ENCODE measurements at regions not wholly inside any gene's neighbourhood (a gene's known extent, or its start where the extent isn't known, plus 50 kb on each side); places are given as distances from the start of the nearest gene placed in this dataset.
"Not testable (repeated sequence)": the region's sequence is repeated elsewhere in the genome, so short reads cannot be mapped to it uniquely, and the experiment has no call there.

DNA sequence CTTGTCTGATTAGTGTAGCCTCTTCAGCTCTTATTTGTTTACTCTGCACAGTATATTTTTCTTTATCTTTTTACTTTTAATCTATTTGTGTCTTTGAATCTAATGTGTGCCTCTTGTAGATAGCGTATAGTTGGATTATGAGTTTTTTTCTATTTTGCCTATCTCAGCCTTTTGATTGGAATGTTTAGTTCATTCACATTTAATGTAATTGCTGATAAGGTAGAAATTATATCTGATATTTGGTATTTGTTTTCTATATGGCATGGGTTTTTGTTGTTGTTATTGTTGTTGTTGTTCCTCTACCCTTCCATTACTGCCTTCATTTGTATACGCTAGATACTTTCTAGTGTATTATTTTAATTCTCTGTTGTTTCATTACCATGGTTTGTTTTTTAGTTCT, 131.7 kb upstream of the GRIK3 start:
- DNase-seq: no peak

DNA sequence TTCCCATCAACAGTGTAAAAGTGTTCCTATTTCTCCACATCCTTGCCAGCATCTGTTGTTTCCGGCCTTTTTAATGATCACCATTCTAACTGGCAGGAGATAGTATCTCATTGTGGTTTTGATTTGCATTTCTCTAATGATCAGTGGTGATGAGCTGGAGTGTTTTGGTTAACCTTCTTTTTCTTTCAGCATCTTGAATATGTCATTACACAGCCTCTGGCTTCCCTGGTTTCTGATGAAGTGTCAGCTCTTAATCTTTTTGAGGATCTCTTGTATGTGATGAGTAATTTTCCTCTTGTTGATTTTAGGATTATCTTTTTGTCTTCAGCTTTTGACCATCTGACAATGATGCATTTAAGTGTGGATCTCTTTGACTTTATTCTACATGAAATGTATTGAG, 133.2 kb upstream of the GRIK3 start:
- DNase-seq: no peak

DNA sequence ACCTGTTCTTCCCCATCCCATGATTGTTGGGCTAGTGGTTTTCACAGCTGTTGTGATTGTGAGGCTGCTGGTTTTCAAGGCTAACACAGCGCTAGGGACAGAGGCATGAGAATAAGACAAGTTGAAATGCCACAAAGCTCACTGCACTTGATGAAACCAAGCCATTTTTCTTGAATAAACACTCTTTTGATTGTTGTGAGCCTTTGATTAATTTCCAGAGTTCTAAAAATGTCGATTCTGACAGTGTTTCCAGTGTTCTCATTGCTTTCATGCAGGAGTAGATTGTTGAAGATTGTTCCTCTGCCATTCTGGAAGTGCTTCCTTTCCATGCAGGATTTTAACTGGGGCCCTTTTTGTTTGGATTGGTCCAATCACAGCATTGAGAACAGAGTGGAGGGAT, 134.9 kb upstream of the GRIK3 start:
- DNase-seq: no peak

DNA sequence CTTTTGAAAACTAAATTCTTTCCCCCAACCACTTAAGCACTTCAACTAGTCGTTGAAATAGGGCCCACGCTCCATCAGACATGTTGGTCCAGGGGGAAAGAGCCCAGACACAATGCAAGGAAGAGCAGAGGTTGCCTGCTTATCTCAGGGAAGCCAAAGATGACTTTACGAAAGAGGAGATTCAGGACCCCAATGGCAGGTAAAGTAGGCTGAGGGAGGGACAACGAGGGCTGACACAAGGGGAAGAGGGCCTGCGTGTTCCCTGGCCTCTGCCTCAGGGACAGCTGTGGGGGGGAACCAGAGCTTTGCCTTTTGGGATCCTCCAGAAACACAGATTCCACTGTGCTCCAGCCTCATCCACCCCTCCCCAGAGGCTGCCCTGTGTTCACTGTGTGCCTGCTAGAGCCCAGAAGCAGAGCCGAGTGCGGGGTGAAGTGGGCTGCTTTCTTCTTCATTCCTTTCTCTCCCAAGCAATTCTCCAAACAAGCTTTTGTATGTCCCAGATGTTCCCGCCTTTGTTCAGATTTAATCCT, 135.5 kb upstream of the GRIK3 start:
- no peak for DNase-seq

DNA sequence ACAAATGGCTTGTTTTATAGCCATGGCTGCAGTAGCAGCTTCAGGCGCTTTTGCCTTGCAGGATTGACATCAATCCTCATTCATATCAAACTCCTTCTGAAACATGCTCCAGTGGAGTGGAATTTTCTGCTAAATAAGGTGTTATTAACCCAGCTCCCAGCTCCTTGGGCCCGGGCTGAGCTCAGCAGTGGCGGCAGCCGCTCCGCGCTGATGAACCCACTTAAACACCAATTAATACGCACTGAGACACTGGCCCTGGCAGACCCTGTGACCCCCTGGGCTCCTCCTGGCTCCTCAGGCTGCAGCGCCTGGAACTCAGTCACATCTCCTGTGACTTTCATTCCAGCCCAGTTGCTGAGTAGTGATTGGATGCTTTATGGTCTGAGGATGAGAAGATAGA, 137.4 kb upstream of the GRIK3 start:
- DNase-seq: no peak

DNA sequence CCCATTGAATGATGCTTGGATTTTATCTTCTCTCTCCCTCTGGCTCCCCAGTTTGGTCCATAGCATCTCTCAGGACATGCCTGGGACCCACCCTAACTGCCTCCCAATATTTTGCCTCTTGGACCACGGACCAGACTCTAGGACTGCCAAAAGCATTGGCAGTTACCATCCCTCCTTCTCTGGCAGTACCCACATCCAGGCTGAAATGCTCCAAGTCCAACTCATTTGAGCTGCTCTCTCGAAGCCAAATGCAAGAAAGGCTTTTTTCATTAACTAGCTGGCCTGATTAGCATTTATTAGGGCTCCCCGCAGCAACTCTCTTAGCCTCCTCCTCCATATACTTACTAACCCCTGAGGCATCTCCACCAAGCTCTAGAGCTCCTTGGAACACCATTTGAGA, 140.0 kb upstream of the GRIK3 start:
- no peak for DNase-seq

DNA sequence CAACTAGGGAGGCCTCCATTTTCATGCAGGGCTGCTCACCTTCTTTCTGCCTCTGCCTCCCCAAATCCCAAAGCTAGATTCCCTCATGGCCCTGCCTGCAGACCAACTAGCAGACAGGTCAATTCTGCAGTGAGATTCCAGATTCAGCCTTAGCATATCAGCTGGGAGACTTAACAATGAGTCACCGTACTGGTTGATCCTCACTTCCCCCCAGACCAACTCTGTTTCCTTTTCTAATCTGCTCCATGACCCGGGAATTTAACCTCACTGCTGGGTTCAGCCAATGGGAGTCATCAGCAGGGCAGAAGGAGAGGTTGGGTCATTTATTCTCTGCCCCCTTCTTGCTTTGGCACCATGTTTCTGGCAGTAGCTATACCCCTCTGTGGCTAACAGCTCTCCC, 140.6 kb upstream of the GRIK3 start:
- DNase-seq: no peak

DNA sequence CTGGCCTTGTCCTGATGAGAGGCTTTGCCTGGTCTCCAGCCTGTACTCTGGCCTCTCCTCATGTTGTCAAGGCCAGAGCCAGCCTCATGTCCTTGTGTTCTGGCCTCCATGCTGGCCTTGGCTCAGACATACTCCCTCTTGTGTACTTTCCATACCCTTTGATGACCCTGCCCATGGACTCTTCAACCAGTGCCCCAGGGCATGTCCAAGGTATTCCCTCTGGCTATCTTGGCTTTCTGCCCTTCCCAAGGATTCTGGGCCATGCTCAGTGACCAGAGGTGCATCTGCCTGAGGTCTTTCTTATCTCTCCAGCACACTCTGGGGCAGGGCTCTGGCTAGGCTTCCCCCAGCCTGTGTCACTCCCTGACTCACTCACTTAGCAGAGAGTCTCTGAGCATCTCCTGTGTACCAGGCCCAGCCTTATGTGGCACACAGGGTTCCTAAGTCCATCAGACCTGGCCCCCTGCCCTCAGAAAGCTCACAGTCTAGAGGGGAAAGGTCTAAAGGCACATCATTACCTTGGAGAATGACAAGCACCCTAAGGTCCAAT, 141.4 kb upstream of the GRIK3 start:
- DNase-seq: no peak

DNA sequence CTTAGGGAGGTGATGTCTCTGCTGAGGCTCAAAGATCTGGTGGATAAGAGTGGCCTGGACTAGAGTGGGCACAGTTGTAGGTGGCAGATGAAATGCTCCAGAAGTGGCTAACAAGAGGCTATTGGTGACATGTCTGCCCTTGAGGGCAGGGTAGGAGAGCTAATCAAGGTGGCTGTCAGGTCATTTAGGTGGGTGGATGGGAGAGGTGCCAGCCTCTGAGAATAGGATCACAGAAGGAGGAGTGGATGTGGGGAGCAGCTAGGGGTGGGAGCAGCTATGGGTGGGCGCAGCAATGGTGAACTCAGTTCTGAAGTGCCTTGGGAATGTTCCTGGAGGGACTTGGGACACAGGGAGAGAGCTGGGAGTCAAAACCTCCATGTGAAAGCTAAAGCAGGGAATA, 142.0 kb upstream of the GRIK3 start:
- DNase-seq: no peak

DNA sequence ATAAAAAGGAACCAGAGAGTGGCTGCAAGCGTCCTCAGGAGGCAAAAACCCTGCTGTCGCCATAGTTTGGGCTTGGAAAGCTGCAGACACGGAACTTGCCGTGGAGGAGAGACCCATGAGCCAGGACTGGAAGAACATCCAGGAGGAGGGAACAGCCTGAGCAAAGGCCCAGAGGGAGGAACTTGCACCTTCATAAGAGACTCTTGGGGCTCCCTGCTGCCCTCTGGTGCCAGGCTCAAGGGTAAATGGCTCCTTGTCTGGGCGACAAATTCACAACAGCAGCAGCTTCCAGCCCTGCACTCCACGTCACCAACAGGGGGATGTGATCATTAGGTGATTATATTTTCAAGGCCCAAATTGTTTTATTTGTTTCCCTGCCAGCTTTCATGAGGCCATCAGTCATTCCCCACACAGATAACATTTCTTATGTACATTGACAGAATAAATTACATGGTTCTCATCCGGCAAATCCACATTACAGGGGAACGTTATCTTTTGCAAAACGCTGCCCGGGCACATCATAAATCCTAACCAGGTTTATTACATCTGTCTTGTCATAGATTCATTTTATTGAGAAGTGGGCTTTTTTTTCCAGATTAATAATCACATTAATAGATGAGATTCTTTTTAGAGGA, 143.0 kb upstream of the GRIK3 start:
- peak; percentile 7 for DNase-seq

DNA sequence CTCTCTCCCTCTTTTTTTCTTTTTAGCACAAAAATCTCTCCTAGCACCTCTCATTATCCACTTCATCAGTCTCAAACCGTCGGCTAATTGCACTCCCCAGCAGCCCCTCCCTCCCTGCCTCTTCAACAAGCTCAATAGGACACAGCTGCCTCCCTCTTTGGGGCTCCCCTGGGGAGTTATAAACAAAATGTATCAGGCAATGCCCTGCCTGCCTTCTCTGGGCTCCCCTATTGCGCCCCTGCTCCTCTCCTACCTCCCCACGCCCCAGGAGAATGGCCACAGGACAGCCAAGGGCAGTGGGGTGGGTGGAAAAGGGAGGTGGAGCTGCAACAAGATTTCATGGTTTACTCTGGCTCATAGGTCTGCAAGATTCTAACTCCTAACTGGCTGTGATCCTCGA, 147.1 kb upstream of the GRIK3 start:
- DNase-seq: no peak

DNA sequence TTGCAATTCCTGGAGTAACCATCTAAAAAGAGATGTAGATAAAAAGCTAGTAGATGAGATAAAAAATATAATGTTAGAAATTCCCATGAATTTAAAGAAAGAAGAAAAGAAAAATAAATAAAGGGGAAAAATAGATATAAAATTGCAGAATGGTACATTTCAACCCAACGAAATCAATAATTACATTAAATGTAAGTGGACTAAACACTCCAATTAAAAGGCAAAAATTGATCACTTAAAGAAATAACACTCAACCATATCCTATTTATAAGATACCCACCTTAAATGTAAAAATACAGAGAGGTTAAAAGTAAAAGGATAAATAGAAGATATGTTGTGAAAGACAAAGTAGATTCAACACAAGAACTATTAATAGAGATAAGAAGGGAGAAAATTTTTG, 150.5 kb upstream of the GRIK3 start:
- DNase-seq: no peak

DNA sequence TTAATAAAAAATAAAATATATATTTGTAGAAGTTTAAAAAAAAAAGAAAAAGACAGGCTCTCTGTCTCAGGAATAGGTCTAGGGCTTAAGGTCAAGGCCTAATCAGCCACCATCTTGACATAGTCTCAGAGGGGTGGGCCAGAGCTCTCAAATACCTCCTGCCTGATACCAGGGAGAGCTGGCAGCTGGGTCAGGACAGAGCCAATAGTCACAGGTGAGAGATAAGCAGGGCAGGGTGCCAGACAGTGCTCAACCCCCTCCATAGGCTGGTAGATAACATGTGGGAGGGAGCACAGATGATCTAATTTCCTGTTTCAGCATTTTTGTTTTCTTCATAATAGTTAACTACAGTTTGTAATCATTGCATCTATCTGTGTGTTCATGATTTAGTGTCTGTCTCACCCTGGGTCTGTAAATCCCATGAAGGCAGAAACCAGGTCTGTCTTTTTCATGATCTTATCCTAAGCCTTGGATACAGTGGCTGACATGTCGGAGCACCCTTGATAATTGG, 152.0 kb upstream of the GRIK3 start:
- no peak for DNase-seq

DNA sequence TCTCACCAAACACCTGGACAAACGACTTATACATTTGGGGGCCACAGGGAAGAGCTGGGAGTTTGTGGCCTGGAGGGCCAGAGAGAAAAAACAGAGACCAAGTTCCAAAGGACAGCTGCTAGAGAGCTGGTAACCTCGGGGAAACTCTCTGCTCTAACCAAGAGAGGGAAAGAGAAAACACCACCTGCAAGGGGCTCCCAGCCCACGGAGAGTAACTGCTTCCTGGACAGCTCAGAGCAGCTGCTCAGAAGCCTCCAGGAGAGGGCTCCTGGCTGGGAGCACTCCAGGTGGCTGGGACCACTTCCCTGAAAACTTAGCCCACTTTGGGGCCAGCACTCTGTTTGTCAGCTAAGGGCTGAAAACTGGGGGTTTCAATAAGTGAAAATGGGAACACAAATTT, 154.8 kb upstream of the GRIK3 start:
- no peak for DNase-seq

DNA sequence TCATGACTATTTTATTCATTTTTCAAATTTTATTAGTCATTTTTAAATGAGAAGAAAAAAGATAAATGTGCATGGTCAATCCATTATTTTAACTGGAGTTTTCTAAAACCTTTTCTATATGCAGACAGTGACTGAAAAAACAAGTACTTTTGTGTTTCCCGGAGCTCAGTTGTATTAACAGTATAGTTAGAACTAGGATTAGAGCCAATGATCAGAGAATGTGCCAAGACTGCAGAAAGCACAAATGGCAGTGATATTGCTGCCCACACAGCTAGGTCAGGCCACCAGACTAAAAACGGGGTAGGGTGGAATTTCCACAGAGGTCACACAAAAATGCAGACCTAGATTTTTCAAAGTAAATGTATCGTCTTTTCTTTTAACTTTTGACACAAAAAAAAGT, 163.1 kb upstream of the GRIK3 start:
- no peak for DNase-seq

DNA sequence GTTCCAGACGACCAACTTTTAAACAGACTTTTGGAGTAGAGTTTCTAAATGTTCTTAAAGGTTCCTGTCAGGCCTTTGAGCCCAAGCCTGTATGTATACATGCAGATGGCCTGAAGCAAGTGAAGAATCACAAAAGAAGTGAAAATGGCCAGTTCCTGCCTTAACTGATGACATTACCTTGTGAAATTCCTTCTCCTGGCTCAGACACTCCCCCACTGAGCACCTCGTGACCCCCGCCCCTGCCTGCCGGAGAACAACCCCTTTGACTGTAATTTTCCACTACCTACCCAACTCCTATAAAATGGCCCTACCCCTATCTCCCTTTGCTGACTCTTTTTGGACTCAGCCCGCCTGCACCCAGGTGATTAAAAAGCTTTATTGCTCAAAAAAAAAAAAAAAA, 180.0 kb upstream of the GRIK3 start:
- not testable (repeated sequence) for DNase-seq

DNA sequence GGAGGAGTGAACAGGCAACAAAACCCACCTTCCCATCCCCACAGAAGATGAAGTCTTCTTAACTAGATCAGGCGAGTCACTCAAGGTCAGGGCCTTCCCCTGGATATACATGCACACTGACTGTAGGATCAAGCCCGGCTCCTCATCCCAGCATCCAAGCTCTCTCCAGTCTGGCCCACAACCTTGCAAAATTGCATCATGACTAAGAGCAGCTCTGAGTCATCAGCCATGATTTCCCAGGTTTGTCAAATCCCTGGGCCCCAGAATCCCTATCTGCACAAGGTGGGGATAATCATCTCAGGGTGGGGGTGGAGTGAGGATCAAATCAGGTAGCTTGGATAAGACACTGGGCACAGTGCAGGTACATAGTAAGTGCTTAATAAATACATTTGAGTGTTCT, 199.3 kb upstream of the GRIK3 start:
- DNase-seq: no peak

DNA sequence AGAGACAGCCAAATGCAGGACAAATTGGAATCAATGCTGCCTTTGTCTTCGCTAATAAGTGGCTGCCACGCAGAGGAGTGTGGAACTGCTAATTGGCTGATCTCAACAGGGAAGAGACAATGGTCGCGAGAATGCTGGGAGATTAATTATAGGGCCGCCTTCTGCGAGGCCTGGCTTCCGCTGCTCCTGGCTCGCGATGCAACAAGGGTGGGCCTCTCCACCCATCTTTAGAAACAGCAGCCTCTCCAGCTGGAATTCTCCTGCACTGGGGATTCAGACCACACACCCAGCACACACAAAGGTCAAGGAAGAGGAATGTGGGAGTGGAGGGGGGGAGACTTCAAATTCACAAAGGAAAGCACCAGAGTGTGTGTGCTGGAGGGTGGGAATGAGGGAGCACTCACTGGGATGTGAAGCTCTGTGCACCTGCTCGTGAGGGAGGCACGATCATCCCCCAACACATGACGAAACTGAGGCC, 200.7 kb upstream of the GRIK3 start:
- no peak for DNase-seq

DNA sequence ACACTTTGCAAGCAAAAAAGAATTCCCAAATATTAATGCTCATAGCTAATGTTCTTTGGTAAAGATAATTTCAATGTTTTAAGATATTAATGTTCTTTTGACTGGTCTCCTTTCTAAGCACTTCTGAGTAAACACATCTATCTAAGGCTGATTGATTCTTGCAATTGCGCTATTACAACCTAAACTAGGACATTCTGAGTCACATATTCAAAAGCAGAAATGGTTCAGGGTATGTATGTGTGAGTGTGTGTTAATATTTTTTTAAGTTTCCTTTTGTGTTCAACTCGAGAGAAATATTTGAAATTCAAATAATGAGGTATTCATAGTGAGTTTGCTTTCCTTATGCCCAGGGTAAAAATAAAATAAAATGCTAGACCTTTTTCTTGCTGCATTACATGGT, 203.6 kb upstream of the GRIK3 start:
- no peak for DNase-seq

DNA sequence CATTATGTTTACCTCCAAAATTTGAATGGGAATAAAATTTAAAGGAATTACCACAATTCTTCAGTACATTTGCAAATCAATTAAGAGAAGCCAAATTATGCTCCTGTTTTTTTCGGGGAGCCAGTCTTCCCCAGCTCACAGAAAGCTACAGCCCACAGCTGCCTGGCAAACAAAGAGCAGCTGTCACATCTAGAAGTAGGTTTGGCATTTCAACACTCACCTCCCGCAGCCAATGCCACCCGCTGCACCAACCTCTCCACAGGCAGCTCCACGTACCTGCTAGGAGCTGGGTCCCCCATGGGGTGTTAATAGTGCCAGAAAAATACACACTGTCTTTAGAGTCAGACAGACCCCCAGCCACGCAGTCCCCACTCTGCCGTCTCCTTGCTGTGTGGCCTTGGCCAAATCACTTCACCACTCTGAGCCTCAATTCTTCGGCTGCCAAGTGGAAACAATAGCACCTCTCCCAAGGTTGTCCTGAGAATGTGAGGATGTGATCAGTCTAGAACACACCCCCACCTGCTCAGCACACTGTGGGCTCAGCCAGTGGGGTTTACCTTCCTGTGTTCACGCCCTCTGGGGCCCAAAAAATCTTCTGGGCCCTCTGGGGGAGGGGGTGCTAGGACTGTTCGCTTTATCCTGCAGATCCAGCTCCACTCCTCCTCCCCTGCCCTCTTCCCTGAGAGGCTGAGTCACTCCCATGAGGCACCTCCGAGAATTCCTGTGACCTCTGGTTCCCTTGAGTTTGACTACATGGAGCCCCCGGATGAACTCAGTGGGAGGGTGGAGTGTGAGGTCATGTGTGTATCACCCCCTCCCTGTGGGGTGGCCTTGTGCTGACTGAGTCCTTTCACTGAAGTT, 204.3 kb upstream of the GRIK3 start:
- DNase-seq: no peak

DNA sequence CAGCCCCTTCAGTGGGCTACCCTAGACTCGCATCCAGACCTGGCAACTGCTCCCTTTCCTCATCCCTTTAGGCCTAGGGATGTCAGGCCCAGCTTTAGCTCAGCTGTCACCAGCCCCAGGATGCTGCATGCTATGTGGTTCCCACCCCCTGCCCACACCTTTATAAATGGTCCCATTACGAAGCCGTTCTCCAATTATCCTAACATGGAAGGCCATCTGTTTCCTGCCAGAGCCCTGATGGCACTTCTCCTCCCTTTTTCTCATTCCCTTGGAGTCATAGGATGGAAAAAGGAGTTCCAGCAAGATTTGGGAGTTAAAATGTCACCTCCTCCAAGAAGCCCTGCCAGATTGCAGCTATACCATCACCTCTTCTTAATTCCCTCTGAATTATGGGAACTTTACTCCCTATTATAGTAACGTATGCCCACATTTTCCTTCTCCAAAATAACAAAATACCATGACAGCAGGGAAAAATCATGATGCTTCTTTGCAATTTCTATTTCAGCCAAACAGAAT, 205.0 kb upstream of the GRIK3 start:
- DNase-seq: no peak

DNA sequence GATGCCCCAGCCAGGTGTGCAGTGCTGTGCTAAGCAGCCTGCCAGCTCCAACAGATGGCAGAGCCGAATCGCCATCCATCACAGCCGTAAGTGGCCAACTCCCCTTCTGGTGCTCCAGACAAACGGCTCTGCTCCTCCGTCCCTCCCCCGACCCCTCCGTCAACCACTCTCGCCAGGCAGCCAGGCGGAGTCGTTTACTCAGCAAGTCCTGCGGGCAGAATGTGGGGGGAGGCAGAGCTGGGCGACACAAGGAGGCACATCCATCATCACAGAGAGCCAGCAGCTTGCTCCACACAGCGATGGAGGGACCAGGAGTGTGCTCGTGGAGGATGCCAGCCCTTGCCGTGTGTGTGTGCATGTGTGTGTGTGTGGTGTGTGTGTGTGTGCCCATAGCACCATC, 206.6 kb upstream of the GRIK3 start:
- DNase-seq: no peak

DNA sequence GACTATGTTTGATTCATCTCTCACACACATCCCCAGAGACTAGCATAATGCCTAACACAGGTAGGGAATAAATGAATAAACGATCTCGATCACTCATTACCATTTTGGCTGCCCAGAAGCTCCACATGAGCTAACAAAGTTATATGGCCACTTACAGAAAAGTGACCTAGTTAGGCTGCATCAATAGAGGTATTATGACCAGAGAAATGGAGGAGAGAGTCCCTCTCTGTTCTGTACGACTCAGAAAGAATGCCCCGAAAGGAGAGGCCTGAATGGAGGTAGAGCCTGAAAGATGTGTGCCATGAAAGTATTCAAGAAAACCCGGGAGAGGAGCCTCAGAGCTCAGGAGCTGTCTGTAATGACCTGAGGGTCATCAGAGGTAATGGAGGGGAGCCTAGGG, 208.2 kb upstream of the GRIK3 start:
- no peak for DNase-seq
